ENCODE measurements at regions not wholly inside any gene's neighbourhood (a gene's known extent, or its start where the extent isn't known, plus 50 kb on each side); places are given as distances from the start of the nearest gene placed in this dataset.

DNA sequence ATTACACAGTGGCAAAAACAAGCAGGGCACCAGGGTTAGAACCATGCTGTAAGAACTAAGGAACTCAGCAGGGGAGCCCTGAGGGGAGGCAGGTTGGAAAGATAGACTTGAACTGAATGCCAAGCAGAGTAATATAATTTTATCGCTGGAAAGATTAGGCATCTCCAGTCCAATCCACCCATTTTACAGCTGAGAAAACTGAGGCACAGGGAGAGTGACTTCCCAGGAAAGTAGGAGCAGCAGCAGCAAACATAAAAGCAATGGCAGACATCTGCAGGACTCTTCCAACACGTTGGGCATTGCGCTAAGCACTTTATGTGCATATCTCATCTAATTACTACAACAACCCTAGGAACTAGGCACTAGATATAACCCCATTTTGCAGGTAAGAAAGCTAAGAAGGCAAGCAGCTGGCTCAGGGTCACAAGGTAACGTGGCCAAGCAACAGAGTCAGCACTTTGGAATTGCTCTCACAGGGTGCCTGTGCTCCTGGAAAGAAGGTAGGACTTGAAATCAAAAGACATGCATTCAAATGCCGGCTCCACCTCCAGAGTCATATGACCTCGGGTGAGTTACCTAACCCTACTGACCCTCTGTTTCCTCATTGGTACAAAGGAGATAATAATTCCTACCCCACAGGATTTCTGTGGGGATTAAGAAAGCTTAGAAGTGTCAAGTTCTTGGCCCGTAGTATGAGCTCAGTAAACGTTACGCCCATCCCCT lies 215.3 kb downstream of the BARX2 start:
- H3K4me3 ChIP-seq (ENCODE audit: low read length), result no peak overlapping the region
- no peaks in the 10 kb centered on the region for H3K36me3 ChIP-seq (ENCODE audit: control insufficient read depth, insufficient read depth, low read length, severe bottlenecking)
- no peaks in the 10 kb centered on the region for H3K9me3 ChIP-seq (ENCODE audit: control insufficient read depth, low read length)
- H3K4me1 ChIP-seq (ENCODE audit: control insufficient read depth, insufficient read depth, low read length), result no peaks in the 10 kb centered on the region
- H3K27me3 ChIP-seq (replicated peaks; ENCODE audit: control insufficient read depth, insufficient read depth, low read length), result peaks cover 6% of the 10 kb centered on the region
- H3K9ac ChIP-seq (ENCODE audit: low read length), result no peak overlapping the region
- DNase-seq (ENCODE audit: low read depth), result no peak

DNA sequence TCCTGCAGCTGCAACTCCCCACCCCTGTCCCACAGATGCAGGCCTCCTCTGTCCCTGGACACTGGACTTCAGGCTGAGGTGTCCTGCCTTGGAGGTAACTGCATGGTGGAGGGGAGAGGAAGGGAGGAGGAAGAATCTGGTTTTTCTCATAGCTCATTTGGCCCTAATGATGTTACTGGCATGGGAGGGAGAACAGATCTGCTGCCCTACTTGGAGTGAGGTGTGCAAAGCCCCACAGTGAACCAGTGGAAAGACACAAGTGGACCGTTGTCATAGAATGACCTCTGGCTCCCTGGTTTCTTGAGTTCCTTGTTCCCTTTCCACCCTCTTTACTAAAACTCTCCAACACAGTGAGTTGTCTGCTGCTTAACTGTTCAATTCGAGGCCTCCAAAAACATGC lies 215.9 kb downstream of the BARX2 start:
- peaks cover 6% of the 10 kb centered on the region for H3K27me3 ChIP-seq (replicated peaks; ENCODE audit: control insufficient read depth, insufficient read depth, low read length)
- no peak for DNase-seq (ENCODE audit: low read depth)
- no peak overlapping the region for H3K4me3 ChIP-seq (ENCODE audit: low read length)
- H3K9ac ChIP-seq (ENCODE audit: low read length), result no peak overlapping the region
- no peaks in the 10 kb centered on the region for H3K4me1 ChIP-seq (ENCODE audit: control insufficient read depth, insufficient read depth, low read length)
- H3K9me3 ChIP-seq (ENCODE audit: control insufficient read depth, low read length), result no peaks in the 10 kb centered on the region
- H3K36me3 ChIP-seq (ENCODE audit: control insufficient read depth, insufficient read depth, low read length, severe bottlenecking), result no peaks in the 10 kb centered on the region

DNA sequence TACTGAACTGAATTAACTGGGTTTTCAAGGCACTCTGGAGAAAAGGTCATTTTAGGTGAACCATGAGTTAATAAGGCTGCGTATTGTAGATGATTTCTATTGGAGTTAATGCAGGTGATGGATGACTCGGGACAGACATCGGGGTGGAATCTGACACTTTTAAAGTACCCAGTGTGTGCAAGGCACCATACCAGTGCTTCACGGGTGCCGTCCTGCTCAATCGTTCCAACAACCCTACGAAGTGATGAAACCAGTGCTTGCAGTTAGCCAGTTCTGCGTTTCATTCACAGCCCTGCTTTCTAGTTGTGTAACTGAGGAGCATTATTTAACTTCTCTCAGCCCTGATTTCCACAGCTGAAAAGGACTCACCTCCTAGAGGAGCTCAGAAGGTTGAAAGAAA lies 216.5 kb downstream of the BARX2 start:
- H3K27me3 ChIP-seq (replicated peaks; ENCODE audit: control insufficient read depth, insufficient read depth, low read length), result peaks cover 6% of the 10 kb centered on the region
- no peaks in the 10 kb centered on the region for H3K36me3 ChIP-seq (ENCODE audit: control insufficient read depth, insufficient read depth, low read length, severe bottlenecking)
- DNase-seq (ENCODE audit: low read depth), result no peak
- H3K4me3 ChIP-seq (ENCODE audit: low read length), result no peak overlapping the region
- H3K9ac ChIP-seq (ENCODE audit: low read length), result no peak overlapping the region
- no peaks in the 10 kb centered on the region for H3K4me1 ChIP-seq (ENCODE audit: control insufficient read depth, insufficient read depth, low read length)
- H3K9me3 ChIP-seq (ENCODE audit: control insufficient read depth, low read length), result no peaks in the 10 kb centered on the region

- Histone ChIP-seq H3K4me1 (ENCODE audit: control insufficient read depth, insufficient read depth, low read length) (no peaks in the 10 kb centered on the region), H3K4me3 (ENCODE audit: low read length) (no peak overlapping the region), H3K9me3 (ENCODE audit: control insufficient read depth, low read length) (no peaks in the 10 kb centered on the region), H3K27me3 (replicated peaks; ENCODE audit: control insufficient read depth, insufficient read depth, low read length) (peaks cover 6% of the 10 kb centered on the region), H3K9ac (ENCODE audit: low read length) (no peak overlapping the region), H3K36me3 (ENCODE audit: control insufficient read depth, insufficient read depth, low read length, severe bottlenecking) (no peaks in the 10 kb centered on the region)
- DNase-seq (ENCODE audit: low read depth), result no peak
These were observed 217.4 kb downstream of the BARX2 start for GRCh38 chr11:129593098-129593497.

DNA sequence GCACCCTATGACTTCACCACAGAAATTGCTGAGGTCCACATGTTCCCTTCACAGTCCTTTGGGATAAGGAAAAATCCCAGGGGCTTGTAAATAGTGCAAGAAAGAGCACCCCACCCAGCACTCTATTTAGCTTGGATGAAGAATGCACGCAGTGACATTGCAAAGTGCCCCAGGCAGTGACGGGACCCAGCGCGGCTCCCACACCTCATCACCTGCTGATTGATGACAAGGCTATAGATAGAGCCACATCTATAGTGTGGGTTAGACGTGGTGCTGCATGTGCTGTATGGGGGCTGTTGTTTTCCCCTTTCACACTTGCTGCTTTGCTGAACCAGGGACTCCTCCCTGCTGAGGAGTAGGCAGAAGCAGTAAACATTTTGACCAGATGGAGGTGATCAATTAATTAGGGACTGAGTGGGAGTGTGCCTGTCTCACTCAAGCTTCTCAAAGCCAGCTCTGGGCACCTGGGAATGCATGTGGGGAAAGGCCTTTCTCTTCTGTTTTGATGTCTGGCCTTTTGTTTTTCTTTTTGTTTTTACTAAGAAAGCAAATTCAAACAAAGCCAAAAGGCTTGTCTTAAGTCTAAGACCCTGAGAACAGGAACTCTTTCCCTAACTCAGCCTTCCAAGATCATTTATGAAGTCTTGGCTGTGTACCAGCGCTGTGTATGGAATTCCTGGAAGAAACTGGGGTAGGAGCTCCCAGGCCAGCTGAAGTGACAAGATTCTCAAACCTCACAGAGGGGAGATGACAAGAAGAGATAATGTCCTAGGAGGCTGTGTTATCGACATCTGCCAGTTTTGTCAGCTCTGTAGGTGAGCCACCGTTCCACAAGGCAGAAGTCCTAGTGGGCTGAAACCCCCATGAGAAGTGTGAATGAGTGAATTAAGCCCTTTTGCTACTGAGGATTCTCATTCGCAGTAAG lies 219.7 kb downstream of the BARX2 start:
- no peak overlapping the region for H3K4me3 ChIP-seq (ENCODE audit: low read length)
- no peak for DNase-seq (ENCODE audit: low read depth)

GRCh38 chr11:129596351-129596750 lies 219.3 kb upstream of the TMEM45B start:
- peaks cover 3% of the 10 kb centered on the region for H3K27me3 ChIP-seq (replicated peaks; ENCODE audit: control insufficient read depth, insufficient read depth, low read length)
- H3K9me3 ChIP-seq (ENCODE audit: control insufficient read depth, low read length), result peaks cover 4% of the 10 kb centered on the region
- no peak overlapping the region for H3K4me3 ChIP-seq (ENCODE audit: low read length)
- no peaks in the 10 kb centered on the region for H3K4me1 ChIP-seq (ENCODE audit: control insufficient read depth, insufficient read depth, low read length)
- no peaks in the 10 kb centered on the region for H3K36me3 ChIP-seq (ENCODE audit: control insufficient read depth, insufficient read depth, low read length, severe bottlenecking)
- H3K9ac ChIP-seq (ENCODE audit: low read length), result no peak overlapping the region
- DNase-seq (ENCODE audit: low read depth), result no peak

More for the DNA sequence above, 219.7 kb downstream of the BARX2 start:
- Histone ChIP-seq H3K9me3 (ENCODE audit: control insufficient read depth, low read length) (no peaks in the 10 kb centered on the region), H3K4me1 (ENCODE audit: control insufficient read depth, insufficient read depth, low read length) (no peaks in the 10 kb centered on the region), H3K36me3 (ENCODE audit: control insufficient read depth, insufficient read depth, low read length, severe bottlenecking) (no peaks in the 10 kb centered on the region), H3K9ac (ENCODE audit: low read length) (no peak overlapping the region), H3K27me3 (replicated peaks; ENCODE audit: control insufficient read depth, insufficient read depth, low read length) (peaks cover 3% of the 10 kb centered on the region)

DNA sequence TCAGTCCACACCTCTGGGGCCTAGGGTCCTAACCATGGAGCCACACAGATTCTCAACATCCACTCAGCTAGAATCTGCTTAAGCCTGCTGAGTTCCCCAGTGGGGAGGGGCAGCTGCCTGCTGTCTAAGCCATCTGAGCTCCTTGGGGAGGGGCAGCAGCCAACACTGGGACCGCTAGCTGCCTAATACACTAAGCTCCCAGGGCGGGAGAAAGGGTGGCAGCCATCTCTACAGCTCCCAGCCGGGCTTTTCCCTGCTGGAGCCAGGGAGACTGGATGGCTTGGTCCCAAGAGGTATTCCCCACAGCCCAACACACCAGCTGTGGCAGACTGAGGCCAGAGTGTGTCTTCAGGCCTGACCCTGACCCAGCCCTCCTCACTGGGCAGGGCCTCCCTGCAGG lies 217.3 kb upstream of the TMEM45B start:
- H3K27me3 ChIP-seq (replicated peaks; ENCODE audit: control insufficient read depth, insufficient read depth, low read length), result peaks cover 3% of the 10 kb centered on the region
- no peak overlapping the region for H3K9ac ChIP-seq (ENCODE audit: low read length)
- no peak for DNase-seq (ENCODE audit: low read depth)
- H3K36me3 ChIP-seq (ENCODE audit: control insufficient read depth, insufficient read depth, low read length, severe bottlenecking), result no peaks in the 10 kb centered on the region
- H3K4me3 ChIP-seq (ENCODE audit: low read length), result no peak overlapping the region
- peaks cover 4% of the 10 kb centered on the region for H3K9me3 ChIP-seq (ENCODE audit: control insufficient read depth, low read length)
- H3K4me1 ChIP-seq (ENCODE audit: control insufficient read depth, insufficient read depth, low read length), result no peaks in the 10 kb centered on the region

DNA sequence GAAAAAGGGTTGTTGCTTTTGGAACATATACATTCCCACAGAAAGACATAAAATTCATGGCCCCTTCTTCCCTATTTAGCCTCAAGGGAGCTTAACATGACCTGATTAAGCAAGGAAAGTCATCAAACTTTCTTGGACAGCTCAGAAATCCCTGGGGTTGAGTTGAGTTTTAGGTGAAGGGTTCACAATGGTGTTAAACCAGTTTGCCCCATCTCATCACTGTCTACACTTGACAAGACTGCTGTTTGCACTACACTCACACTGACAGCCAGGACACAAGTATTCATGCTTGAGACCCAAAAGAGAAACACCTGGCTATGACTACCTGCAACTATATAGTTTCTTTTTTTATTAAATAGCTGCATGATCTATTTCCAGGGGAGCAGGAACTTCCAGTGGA lies 209.8 kb upstream of the TMEM45B start:
- peaks cover 11% of the 10 kb centered on the region for H3K27me3 ChIP-seq (replicated peaks; ENCODE audit: control insufficient read depth, insufficient read depth, low read length)
- H3K9ac ChIP-seq (ENCODE audit: low read length), result no peak overlapping the region
- no peak for DNase-seq (ENCODE audit: low read depth)

DNA sequence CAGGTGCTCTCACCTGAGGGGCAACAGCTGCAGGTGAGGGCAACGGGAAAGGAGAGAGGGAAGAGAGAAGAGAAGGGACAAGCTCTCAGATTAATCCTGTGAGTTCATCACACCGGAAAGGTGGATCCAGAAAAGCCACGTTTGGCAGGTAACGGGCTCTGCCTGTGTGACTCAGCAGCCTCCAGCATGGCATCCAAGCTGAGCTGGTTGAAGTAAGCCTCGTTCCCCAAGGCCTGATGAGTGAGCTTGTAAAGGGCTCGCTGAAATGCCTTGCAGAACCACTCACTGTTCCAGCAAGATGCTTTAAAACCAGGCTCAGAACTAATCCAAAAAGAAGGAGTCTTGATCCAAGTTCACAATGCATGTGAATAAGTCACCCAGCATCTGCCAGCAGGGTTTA lies 206.9 kb upstream of the TMEM45B start:
- DNase-seq (ENCODE audit: low read depth), result no peak
- Histone ChIP-seq H3K4me1 (ENCODE audit: control insufficient read depth, insufficient read depth, low read length) (no peaks in the 10 kb centered on the region), H3K9ac (ENCODE audit: low read length) (no peak overlapping the region), H3K27me3 (replicated peaks; ENCODE audit: control insufficient read depth, insufficient read depth, low read length) (peaks cover 16% of the 10 kb centered on the region), H3K9me3 (ENCODE audit: control insufficient read depth, low read length) (no peaks in the 10 kb centered on the region), H3K4me3 (ENCODE audit: low read length) (no peak overlapping the region), H3K36me3 (ENCODE audit: control insufficient read depth, insufficient read depth, low read length, severe bottlenecking) (no peaks in the 10 kb centered on the region)

More for the DNA sequence above, 209.8 kb upstream of the TMEM45B start:
- Histone ChIP-seq H3K4me3 (ENCODE audit: low read length) (no peak overlapping the region), H3K9me3 (ENCODE audit: control insufficient read depth, low read length) (peaks cover 4% of the 10 kb centered on the region), H3K4me1 (ENCODE audit: control insufficient read depth, insufficient read depth, low read length) (no peaks in the 10 kb centered on the region), H3K36me3 (ENCODE audit: control insufficient read depth, insufficient read depth, low read length, severe bottlenecking) (no peaks in the 10 kb centered on the region)

GRCh38 chr11:129610125-129610524 lies 205.5 kb upstream of the TMEM45B start:
- Histone ChIP-seq H3K36me3 (ENCODE audit: control insufficient read depth, insufficient read depth, low read length, severe bottlenecking) (no peaks in the 10 kb centered on the region), H3K27me3 (replicated peaks; ENCODE audit: control insufficient read depth, insufficient read depth, low read length) (peaks cover 25% of the 10 kb centered on the region), H3K9me3 (ENCODE audit: control insufficient read depth, low read length) (no peaks in the 10 kb centered on the region), H3K9ac (ENCODE audit: low read length) (no peak overlapping the region), H3K4me1 (ENCODE audit: control insufficient read depth, insufficient read depth, low read length) (no peaks in the 10 kb centered on the region), H3K4me3 (ENCODE audit: low read length) (no peak overlapping the region)
- DNase-seq (ENCODE audit: low read depth), result no peak

DNA sequence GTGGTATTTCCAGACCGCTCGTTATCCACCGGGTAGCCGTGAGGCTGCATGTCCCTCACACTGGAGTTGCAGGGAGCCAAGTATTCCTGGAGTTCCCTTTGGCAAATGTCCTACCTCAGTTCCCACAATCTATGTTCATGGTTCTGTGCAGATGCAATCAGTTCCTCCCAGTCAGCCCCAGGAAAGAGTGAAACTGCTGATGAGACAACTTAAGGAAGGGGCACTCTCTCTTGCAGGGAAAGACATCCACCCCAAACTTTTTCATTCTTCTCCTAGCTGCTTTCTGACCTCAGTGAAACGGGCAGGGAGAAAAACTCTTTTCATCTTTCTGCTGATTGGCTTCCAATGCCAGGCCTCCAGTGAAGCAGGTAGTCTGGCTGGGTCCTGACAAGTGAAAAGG lies 205.1 kb upstream of the TMEM45B start:
- Histone ChIP-seq H3K9me3 (ENCODE audit: control insufficient read depth, low read length) (no peaks in the 10 kb centered on the region), H3K27me3 (replicated peaks; ENCODE audit: control insufficient read depth, insufficient read depth, low read length) (peaks cover 29% of the 10 kb centered on the region), H3K4me3 (ENCODE audit: low read length) (no peak overlapping the region), H3K36me3 (ENCODE audit: control insufficient read depth, insufficient read depth, low read length, severe bottlenecking) (no peaks in the 10 kb centered on the region), H3K4me1 (ENCODE audit: control insufficient read depth, insufficient read depth, low read length) (no peaks in the 10 kb centered on the region), H3K9ac (ENCODE audit: low read length) (no peak overlapping the region)
- DNase-seq (ENCODE audit: low read depth), result no peak
